GM12892 (cell line): ENCODE measurements at regions not wholly inside any gene's neighbourhood (a gene's known extent, or its start where the extent isn't known, plus 50 kb on each side); places are given as distances from the start of the nearest gene placed in this dataset.

Experiments used
- POLR2A ChIP-seq: IDR thresholded peaks from 2 replicates; pipeline ENCODE4 v1.6.1; 2011; ENCODE audit warnings: low read depth, low read length, control low read depth
- POLR2AphosphoS5 ChIP-seq: IDR thresholded peaks from 2 replicates; pipeline ENCODE4 v1.6.1; 2011; ENCODE audit warnings: low read depth, low read length, control low read depth
- TAF1 ChIP-seq: IDR thresholded peaks from 2 replicates; pipeline ENCODE4 v1.6.1; 2011; ENCODE audit warnings: low read depth, mild to moderate bottlenecking, control low read depth, low read length, borderline replicate concordance

DNA sequence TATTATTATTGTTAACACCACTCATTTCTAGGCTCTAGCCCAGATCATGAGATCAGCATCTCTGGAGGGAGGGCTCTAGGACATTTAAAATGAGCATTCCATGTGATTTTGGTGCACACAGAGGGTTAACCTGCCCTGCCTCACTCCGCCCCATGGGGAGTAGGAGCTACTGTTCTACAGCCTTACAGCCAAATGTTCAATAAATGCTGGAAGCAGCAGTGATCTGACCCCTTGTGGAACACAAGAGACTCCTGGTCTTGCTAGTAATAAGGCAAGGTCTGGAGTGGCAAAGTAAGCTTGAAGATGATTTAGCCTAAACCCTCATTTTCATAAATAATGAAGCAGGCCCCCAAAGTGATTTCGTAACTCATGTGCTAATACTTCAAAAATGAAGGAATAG, 166.4 kb upstream of the EOMES start:
- TF ChIP-seq POLR2A, result no peak
- no peak for TF ChIP-seq POLR2AphosphoS5
- no peak for TF ChIP-seq TAF1
